SK-N-MC (cell line): ENCODE measurements at regions not wholly inside any gene's neighbourhood (a gene's known extent, or its start where the extent isn't known, plus 50 kb on each side); places are given as distances from the start of the nearest gene placed in this dataset.

Experiments
- DNase-seq: peaks from one replicate; pipeline ENCODE4 v3.0.0-alpha.2; 2011; ENCODE audit warnings: low read depth, low spot score
- H3K27ac ChIP-seq: fragments of 200-600 bp; sonication (generic); 2 replicates; pipeline ENCODE4 v1.5.1; 2016; ENCODE audit warnings: mixed run types
- H3K36me3 ChIP-seq: fragments of 200-600 bp; sonication (generic); 2 replicates; pipeline ENCODE4 v1.6.1; 2017; ENCODE audit warnings: antibody characterized with exemption, low read length, mixed read lengths; ENCODE audit not compliant: insufficient read depth
- H3K4me3 ChIP-seq: fragments of 200-600 bp; sonication (generic); 2 replicates; pipeline ENCODE4 v1.5.1; 2016
- H3K9ac ChIP-seq: fragments of 200-600 bp; sonication (generic); 2 replicates; pipeline ENCODE4 v1.8.0; 2017; ENCODE audit warnings: mixed run types, mixed read lengths; ENCODE audit not compliant: insufficient read length
- H3K9me3 ChIP-seq: fragments of 200-600 bp; sonication (generic); 2 replicates; pipeline ENCODE4 v1.6.1; 2017; ENCODE audit warnings: low read depth, mild to moderate bottlenecking, antibody characterized with exemption, low read length, moderate library complexity, mixed read lengths
- EZH2 ChIP-seq: fragments of 200-600 bp; sonication (generic); IDR thresholded peaks from one replicate; pipeline ENCODE4 v1.6.1; 2017; ENCODE audit warnings: antibody characterized with exemption
- FOXP2 ChIP-seq: optimal IDR thresholded peaks from 2 replicates; pipeline ENCODE3; 2011; ENCODE audit warnings: mild to moderate bottlenecking, moderate library complexity; ENCODE audit not compliant: insufficient read depth; ENCODE audit errors: extremely low read length, control extremely low read depth
- POLR2AphosphoS5 ChIP-seq: IDR thresholded peaks from 2 replicates; pipeline ENCODE4 v1.6.1; 2012; ENCODE audit warnings: mild to moderate bottlenecking, low read depth, low read length, borderline replicate concordance

DNA sequence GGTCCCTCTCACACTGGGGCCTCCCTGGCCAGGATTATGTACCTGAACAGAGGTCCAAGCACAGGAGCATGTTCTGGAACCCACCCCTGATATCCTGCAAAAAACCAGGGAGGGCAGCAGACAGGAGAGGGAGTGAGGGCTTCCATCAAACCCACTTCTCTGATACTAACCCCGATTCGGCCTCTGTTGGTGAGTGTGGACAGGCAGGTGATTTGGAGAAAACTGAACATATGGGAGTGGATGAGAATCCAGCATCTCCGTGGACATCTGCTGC is 215.3 kb downstream of the MATN1 start:
- H3K4me3 ChIP-seq, result no peak overlapping the region
- no peak overlapping the region for H3K27ac ChIP-seq
- no peak for DNase-seq
- no peak for TF ChIP-seq FOXP2
- TF ChIP-seq EZH2, result no peak
- no peak overlapping the region for H3K9ac ChIP-seq
- no peaks in the 10 kb centered on the region for H3K9me3 ChIP-seq
- no peaks in the 10 kb centered on the region for H3K36me3 ChIP-seq

DNA sequence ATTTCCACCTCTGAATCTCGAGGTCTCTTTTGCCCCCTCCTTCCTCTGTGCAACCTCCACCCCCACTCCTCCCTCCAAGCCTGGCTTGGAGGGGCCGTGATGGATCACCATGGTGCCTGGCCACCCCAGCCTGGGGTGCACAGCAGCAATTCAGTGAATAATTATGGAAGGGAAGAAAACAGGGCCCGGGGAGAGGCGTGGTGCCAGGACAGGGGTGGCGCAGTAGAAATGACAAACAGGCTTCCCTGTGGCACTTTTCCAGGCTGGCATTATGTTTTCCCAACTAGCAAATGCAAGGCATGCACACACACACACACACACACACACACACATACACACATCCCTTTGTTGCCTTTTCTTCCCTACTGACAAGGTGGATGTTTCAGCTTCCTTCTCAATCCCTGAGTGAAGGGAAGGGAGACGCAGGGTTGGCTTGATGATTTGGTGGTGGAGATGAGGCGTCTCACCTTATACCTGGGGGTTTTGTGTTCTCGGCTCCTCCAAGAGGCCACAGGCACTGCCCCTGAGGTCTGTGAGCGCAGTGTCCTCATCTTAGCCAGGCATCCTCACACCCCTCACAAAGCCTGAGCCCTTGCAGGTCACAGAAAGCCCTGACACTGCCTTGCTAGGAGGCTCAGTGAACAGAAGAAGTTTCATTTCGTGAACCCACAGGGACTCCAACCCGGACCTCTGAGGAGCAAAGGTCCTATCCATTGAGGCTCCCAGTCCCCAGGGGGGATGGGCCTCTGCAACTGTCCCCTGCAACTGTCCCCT is 215.8 kb downstream of the MATN1 start:
- no peak overlapping the region for H3K9ac ChIP-seq
- no peaks in the 10 kb centered on the region for H3K9me3 ChIP-seq
- TF ChIP-seq FOXP2 (no peak), EZH2 (no peak), POLR2AphosphoS5 (no peak)
- no peaks in the 10 kb centered on the region for H3K36me3 ChIP-seq
- no peak for DNase-seq
- H3K4me3 ChIP-seq, result no peak overlapping the region
- H3K27ac ChIP-seq, result no peak overlapping the region

DNA sequence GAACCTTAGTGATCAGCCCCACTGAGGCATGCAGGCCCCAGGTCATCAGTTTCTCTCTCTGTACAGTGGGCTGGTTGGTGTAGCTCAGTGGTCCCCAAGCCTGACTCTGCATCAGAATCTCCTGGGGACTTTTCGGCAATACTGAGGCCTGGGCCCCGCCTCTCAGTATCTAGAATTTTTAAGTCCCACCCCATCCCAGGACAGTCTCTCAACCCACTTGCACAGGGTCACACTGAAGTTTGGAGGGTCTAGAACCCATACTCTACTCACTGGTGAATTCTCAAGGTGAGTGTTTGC is 216.4 kb downstream of the MATN1 start:
- Histone ChIP-seq H3K36me3 (no peaks in the 10 kb centered on the region), H3K4me3 (no peak overlapping the region), H3K9me3 (no peaks in the 10 kb centered on the region), H3K27ac (no peak overlapping the region), H3K9ac (no peak overlapping the region)
- TF ChIP-seq POLR2AphosphoS5, result no peak
- TF ChIP-seq FOXP2, result no peak
- no peak for TF ChIP-seq EZH2
- DNase-seq, result no peak

DNA sequence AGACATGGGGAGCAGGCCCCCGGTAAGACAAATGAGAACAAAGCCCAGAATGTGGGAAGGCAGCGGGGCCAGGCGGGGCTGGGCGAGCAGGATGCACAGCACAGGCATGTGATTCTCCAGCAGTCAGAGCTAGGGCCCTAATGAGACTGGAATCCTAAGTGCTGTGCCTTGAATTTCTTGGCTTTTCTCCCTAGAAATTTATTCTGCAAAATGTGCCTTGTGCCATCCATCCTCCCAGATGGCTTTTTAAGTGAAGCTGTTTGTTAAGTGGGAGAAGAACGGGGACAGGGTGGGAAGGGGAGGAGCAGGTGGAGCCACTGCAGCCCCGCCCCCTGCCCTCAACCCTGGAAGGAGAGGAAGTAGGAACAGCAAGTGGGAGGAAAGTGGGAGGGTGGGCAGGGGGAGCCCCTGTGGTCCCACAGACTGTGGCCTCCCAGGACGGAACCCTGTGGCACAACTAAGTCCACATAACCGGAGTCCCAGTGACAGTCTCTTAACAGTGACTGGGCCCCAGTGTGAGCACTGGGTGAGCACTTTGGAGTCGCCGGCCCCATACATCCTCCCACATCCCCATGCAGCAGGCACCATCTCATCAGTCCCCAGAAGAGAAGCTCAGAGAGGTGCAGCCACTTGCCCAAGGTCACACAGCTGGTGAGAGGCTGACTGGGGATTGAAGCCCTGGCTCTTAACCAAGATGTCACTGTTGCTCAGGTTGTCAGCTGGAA is 216.9 kb downstream of the MATN1 start:
- no peak for DNase-seq
- H3K36me3 ChIP-seq, result no peaks in the 10 kb centered on the region
- TF ChIP-seq FOXP2, result no peak
- TF ChIP-seq EZH2, result no peak
- no peak for TF ChIP-seq POLR2AphosphoS5

DNA sequence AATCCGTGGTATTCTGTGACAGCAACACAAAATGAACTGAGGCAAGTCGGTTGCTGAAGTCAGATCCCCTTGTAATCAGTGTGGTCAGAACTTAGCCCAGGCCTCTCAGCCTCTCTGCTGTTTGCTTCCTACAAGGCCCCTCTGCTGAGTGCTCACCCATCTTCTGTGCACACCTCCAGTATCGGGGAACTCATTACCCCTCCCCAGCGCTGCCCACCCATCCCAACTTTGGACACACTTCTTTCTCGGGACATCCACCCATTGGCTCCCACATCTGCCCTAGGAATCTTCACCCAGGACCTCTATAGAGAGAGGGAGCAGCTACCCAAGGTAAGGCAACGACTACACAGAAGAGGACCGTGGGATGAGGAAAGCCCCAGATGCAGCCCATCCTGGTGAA is 217.5 kb downstream of the MATN1 start:
- no peak for DNase-seq
- no peak overlapping the region for H3K4me3 ChIP-seq
- H3K36me3 ChIP-seq, result no peaks in the 10 kb centered on the region
- TF ChIP-seq EZH2, result no peak
- TF ChIP-seq POLR2AphosphoS5, result no peak
- TF ChIP-seq FOXP2, result no peak
- H3K9ac ChIP-seq, result no peak overlapping the region
- no peaks in the 10 kb centered on the region for H3K9me3 ChIP-seq
- H3K27ac ChIP-seq, result no peak overlapping the region

More for the DNA sequence above, 216.9 kb downstream of the MATN1 start:
- Histone ChIP-seq H3K4me3 (no peak overlapping the region), H3K9ac (no peak overlapping the region), H3K27ac (no peak overlapping the region), H3K9me3 (no peaks in the 10 kb centered on the region)

DNA sequence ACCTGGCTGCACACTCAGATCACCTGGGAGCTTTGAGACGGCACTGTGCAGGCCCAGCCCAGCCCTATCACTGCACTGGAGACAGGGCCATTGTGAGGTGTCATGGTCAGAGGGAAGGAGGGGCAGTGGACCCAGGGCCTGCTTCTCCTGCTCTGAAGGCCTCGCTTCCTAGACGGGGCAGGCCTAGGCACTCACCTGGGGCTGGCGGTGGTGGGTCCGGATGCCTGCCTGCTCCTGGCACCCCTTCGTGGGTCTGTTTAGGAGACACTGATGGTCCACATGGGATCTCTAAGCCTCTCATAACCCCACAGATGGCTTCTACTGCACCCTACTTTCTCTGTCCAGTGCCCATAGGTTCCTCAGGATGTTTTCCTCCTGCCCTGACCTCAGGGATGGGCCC is 230.9 kb downstream of the MATN1 start:
- no peak for DNase-seq
- H3K9ac ChIP-seq, result no peak overlapping the region
- no peak overlapping the region for H3K4me3 ChIP-seq
- no peak overlapping the region for H3K27ac ChIP-seq
- TF ChIP-seq EZH2 (no peak), FOXP2 (no peak), POLR2AphosphoS5 (no peak)
- no peaks in the 10 kb centered on the region for H3K36me3 ChIP-seq
- H3K9me3 ChIP-seq, result no peaks in the 10 kb centered on the region

DNA sequence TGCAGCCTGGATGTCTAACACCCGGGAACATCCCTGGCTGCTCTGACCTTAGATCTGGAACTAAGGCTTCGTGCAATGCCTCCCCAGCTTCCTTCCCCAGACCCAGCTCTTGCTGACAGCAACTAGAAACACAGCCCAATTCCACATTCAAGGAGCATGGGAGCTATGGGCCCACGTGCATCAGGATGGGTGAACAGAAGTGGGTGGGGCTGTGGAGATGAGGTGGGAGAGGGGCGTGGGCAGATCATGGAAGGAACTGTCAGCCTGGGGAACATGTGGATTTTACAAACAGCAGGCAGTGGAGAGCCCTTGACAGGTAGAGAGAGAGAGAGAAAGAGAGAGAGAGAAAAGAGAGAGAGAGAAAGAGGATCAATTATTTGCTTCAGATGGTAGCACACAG is 231.6 kb downstream of the MATN1 start:
- TF ChIP-seq EZH2 (no peak), POLR2AphosphoS5 (no peak), FOXP2 (no peak)
- no peak overlapping the region for H3K27ac ChIP-seq
- no peak overlapping the region for H3K4me3 ChIP-seq

DNA sequence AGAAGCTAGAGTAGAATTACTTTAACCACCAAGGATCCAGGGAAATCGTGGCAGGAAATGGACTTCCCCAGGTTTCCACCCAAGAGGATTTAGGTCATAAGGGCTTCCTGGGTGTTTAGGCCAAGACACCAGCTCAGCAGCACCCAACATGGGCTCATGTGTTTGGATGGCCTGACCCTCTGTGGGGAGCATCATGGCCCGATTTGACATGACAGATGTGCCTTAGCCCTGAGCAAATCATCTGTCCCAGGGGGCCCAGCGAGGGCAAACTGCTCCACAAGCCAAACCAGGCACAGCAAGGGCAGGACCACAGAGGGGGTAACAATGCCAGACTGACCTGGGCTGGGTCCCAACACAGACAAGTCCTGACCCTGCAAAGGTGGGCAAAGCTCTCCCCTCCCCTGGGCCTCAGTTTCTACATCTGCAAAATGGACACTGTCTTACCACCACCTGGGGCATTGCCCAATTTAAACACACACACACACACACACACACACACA is 232.8 kb downstream of the MATN1 start:
- no peaks in the 10 kb centered on the region for H3K36me3 ChIP-seq
- H3K9ac ChIP-seq, result no peak overlapping the region
- DNase-seq, result no peak
- no peaks in the 10 kb centered on the region for H3K9me3 ChIP-seq
- no peak overlapping the region for H3K27ac ChIP-seq
- no peak for TF ChIP-seq EZH2
- TF ChIP-seq POLR2AphosphoS5, result no peak
- no peak for TF ChIP-seq FOXP2
- H3K4me3 ChIP-seq, result no peak overlapping the region

More for the DNA sequence above, 231.6 kb downstream of the MATN1 start:
- no peak overlapping the region for H3K9ac ChIP-seq
- H3K9me3 ChIP-seq, result no peaks in the 10 kb centered on the region
- DNase-seq, result no peak
- H3K36me3 ChIP-seq, result no peaks in the 10 kb centered on the region

DNA sequence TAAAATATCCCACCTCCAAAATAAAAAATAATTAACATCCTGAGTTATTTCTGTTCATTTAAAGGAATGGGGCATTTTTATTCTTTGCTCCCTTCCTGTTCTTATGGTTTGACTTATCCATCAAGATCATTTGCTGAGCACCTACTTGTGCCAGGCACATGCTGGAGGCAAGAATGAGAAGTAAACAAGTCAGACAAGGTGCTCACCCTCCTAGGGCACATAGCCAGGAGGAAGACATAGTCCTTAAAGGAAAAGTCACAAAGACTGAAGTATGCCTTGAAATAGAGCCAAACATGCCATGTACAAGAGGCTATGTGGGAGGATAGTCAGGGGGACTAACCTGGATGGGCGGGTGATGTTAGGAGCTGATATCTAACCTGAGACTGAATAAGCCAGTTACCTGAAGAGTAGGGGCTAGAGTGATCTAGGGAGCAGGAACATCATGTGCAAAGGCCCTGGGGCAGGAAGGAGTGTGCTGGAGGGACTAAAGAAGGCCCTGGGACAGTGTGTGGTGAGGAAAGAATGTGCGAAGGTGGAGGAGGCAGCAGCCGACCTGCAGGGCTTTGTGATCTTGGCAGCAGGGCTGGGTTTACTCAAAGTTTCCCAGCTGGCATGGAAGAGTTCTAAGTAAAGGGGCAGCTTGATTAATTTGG is 233.5 kb downstream of the MATN1 start:
- H3K9me3 ChIP-seq, result no peaks in the 10 kb centered on the region
- H3K9ac ChIP-seq, result no peak overlapping the region
- DNase-seq, result no peak
- H3K36me3 ChIP-seq, result no peaks in the 10 kb centered on the region
- H3K4me3 ChIP-seq, result no peak overlapping the region
- H3K27ac ChIP-seq, result no peak overlapping the region
- TF ChIP-seq FOXP2 (no peak), POLR2AphosphoS5 (no peak), EZH2 (no peak)
